Loucy (cell line): ENCODE measurements at regions not wholly inside any gene's neighbourhood (a gene's known extent, or its start where the extent isn't known, plus 50 kb on each side); places are given as distances from the start of the nearest gene placed in this dataset.

Source experiments
- H2AFZ ChIP-seq: fragments of 200-600 bp; sonication (generic); 2 replicates; pipeline ENCODE4 v1.6.0; 2016; ENCODE audit warnings: antibody characterized with exemption, mild to moderate bottlenecking, low read length, moderate library complexity
- H3F3A ChIP-seq: fragments of 200-600 bp; 2 replicates; pipeline ENCODE4 v1.6.0; 2016; ENCODE audit warnings: antibody characterized with exemption, low read depth, mild to moderate bottlenecking
- H3K27me3 ChIP-seq: fragments of 200-600 bp; sonication (generic); 2 replicates; pipeline ENCODE4 v1.6.1; 2014; ENCODE audit warnings: low read length, mild to moderate bottlenecking; ENCODE audit not compliant: insufficient read depth, poor library complexity, severe bottlenecking
- H3K36me3 ChIP-seq: fragments of 200-600 bp; sonication (generic); 2 replicates; pipeline ENCODE4 v1.6.1; 2016; ENCODE audit warnings: low read length; ENCODE audit not compliant: insufficient read depth
- H3K4me1 ChIP-seq: fragments of 200-600 bp; sonication (generic); 2 replicates; pipeline ENCODE4 v1.5.1; 2014; ENCODE audit warnings: low read length, mild to moderate bottlenecking; ENCODE audit not compliant: insufficient read depth, poor library complexity, severe bottlenecking
- H3K4me2 ChIP-seq: fragments of 200-600 bp; sonication (generic); 2 replicates; pipeline ENCODE4 v1.6.0; 2014; ENCODE audit warnings: antibody characterized with exemption, low read length, low read depth, mild to moderate bottlenecking; ENCODE audit not compliant: poor library complexity, severe bottlenecking
- H3K4me3 ChIP-seq: fragments of 200-600 bp; sonication (generic); 2 replicates; pipeline ENCODE4 v1.5.1; 2014; ENCODE audit warnings: low read length, mild to moderate bottlenecking, mixed read lengths; ENCODE audit not compliant: poor library complexity, severe bottlenecking
- H3K79me2 ChIP-seq: fragments of 200-600 bp; sonication (generic); 2 replicates; pipeline ENCODE4 v1.6.1; 2014; ENCODE audit warnings: low read length; ENCODE audit not compliant: insufficient read depth
- H3K9ac ChIP-seq: fragments of 200-600 bp; sonication (generic); 2 replicates; pipeline ENCODE4 v1.6.0; 2014; ENCODE audit warnings: mild to moderate bottlenecking, low read depth, low read length, moderate library complexity; ENCODE audit not compliant: poor library complexity, severe bottlenecking
- H3K9me2 ChIP-seq: fragments of 200-600 bp; sonication (generic); replicated peaks from 2 replicates; pipeline ENCODE4 v1.6.1; 2016; ENCODE audit warnings: low read depth, low read length, mixed read lengths
- H3K9me3 ChIP-seq: fragments of 200-600 bp; sonication (generic); 2 replicates; pipeline ENCODE4 v1.6.1; 2014; ENCODE audit warnings: mild to moderate bottlenecking, antibody characterized with exemption, low read length, low read depth; ENCODE audit not compliant: insufficient read depth
- H4K20me1 ChIP-seq: fragments of 200-600 bp; sonication (generic); 2 replicates; pipeline ENCODE4 v1.6.0; 2014; ENCODE audit warnings: antibody characterized with exemption, low read length, mild to moderate bottlenecking; ENCODE audit not compliant: insufficient read depth, poor library complexity, severe bottlenecking
- CTCF ChIP-seq: fragments of 200-600 bp; sonication (generic); conservative IDR thresholded peaks from 2 replicates; pipeline ENCODE4 v1.5.1; 2014; ENCODE audit warnings: mild to moderate bottlenecking, antibody characterized with exemption, low read length
- EZH2phosphoT487 ChIP-seq: fragments of 200-600 bp; IDR thresholded peaks from 2 replicates; pipeline ENCODE4 v1.6.1; 2018; ENCODE audit warnings: antibody characterized with exemption, mild to moderate bottlenecking, moderate library complexity, borderline replicate concordance

- no peaks in the 10 kb centered on the region for H3K79me2 ChIP-seq
- no peaks in the 10 kb centered on the region for H4K20me1 ChIP-seq
- no peaks in the 10 kb centered on the region for H3K4me1 ChIP-seq
- no peak overlapping the region for H3K9ac ChIP-seq
- no peak overlapping the region for H2AFZ ChIP-seq
- no peak overlapping the region for H3K4me2 ChIP-seq
- no peak for TF ChIP-seq CTCF
- TF ChIP-seq EZH2phosphoT487 = no peak
- H3K9me2 ChIP-seq = no peaks in the 10 kb centered on the region
- H3K9me3 ChIP-seq = peaks cover 5% of the 10 kb centered on the region; the same call in 1 of the 2 replicates
- no peaks in the 10 kb centered on the region for H3K36me3 ChIP-seq
- no peaks in the 10 kb centered on the region for H3F3A ChIP-seq
- H3K27me3 ChIP-seq = no peaks in the 10 kb centered on the region
- no peak overlapping the region for H3K4me3 ChIP-seq
These were observed 83.5 kb upstream of the IRX5 start for GRCh38 chr16:54847207-54847606.

- Histone ChIP-seq H3K4me3 (no peak overlapping the region), H2AFZ (no peak overlapping the region), H3K79me2 (no peaks in the 10 kb centered on the region), H3K4me2 (no peak overlapping the region), H3K9me3 (peaks cover 5% of the 10 kb centered on the region; the same call in 1 of the 2 replicates), H4K20me1 (no peaks in the 10 kb centered on the region), H3K27me3 (no peaks in the 10 kb centered on the region), H3K9ac (no peak overlapping the region), H3K36me3 (no peaks in the 10 kb centered on the region), H3K9me2 (no peaks in the 10 kb centered on the region), H3F3A (no peaks in the 10 kb centered on the region), H3K4me1 (no peaks in the 10 kb centered on the region)
- TF ChIP-seq EZH2phosphoT487 (no peak), CTCF (no peak)
These were observed 83.9 kb upstream of the IRX5 start for GRCh38 chr16:54846766-54847165.

DNA sequence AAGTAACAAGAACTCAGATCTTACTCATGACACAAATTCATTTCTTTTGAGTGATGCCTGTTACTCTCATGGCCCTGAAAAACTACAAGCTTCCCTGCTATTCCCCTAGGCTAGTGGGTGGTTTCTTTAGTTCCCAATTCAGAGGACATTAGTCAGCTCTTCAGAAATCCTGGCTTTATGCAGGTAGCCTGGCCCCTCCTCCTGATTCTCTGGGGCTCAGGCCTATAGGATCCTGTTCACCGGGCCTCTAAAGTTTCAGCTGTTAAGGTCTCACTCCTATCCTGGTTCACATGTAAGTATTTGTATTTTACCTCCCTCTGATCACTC is 87.3 kb upstream of the IRX5 start:
- H3K36me3 ChIP-seq = no peaks in the 10 kb centered on the region
- H3K4me1 ChIP-seq = no peaks in the 10 kb centered on the region
- no peak overlapping the region for H3K9ac ChIP-seq
- no peaks in the 10 kb centered on the region for H4K20me1 ChIP-seq
- no peaks in the 10 kb centered on the region for H3F3A ChIP-seq
- no peak overlapping the region for H2AFZ ChIP-seq
- no peak overlapping the region for H3K4me2 ChIP-seq
- no peaks in the 10 kb centered on the region for H3K9me2 ChIP-seq
- peaks cover 5% of the 10 kb centered on the region; the same call in 1 of the 2 replicates for H3K9me3 ChIP-seq
- H3K79me2 ChIP-seq = no peaks in the 10 kb centered on the region
- no peak for TF ChIP-seq CTCF
- TF ChIP-seq EZH2phosphoT487 = no peak
- no peak overlapping the region for H3K4me3 ChIP-seq
- no peaks in the 10 kb centered on the region for H3K27me3 ChIP-seq
